SJCRH30 (cell line): ENCODE measurements at regions not wholly inside any gene's neighbourhood (a gene's known extent, or its start where the extent isn't known, plus 50 kb on each side); places are given as distances from the start of the nearest gene placed in this dataset.
A peak's percentile ranks its signal among the peaks of the same experiment; 100 is the strongest.

Experiments
- DNase-seq, 2 experiments: peaks; one replicate each; pipeline ENCODE4 v3.0.0-alpha.2; 2015 to 2020
- H3K27ac ChIP-seq: fragments of 250-450 bp; sonication (Bioruptor Pico); 2 replicates; pipeline ENCODE4 v1.5.1; 2020; ENCODE audit warnings: mild to moderate bottlenecking, moderate library complexity
- H3K27me3 ChIP-seq: fragments of 250-450 bp; sonication (Bioruptor Pico); 2 replicates; pipeline ENCODE4 v1.5.1; 2020; ENCODE audit warnings: mild to moderate bottlenecking, moderate library complexity
- H3K36me3 ChIP-seq: fragments of 250-450 bp; sonication (Bioruptor Pico); 2 replicates; pipeline ENCODE4 v1.5.1; 2020; ENCODE audit warnings: mild to moderate bottlenecking, moderate library complexity
- H3K4me1 ChIP-seq: fragments of 250-450 bp; sonication (Bioruptor Pico); 2 replicates; pipeline ENCODE4 v1.5.1; 2020; ENCODE audit warnings: mild to moderate bottlenecking, moderate library complexity
- H3K4me3 ChIP-seq: fragments of 250-450 bp; sonication (Bioruptor Pico); 2 replicates; pipeline ENCODE4 v1.5.1; 2020; ENCODE audit warnings: mild to moderate bottlenecking, moderate library complexity
- H3K9me3 ChIP-seq: fragments of 250-450 bp; sonication (Bioruptor Pico); replicated peaks from 2 replicates; pipeline ENCODE4 v1.5.1; 2020; ENCODE audit warnings: mild to moderate bottlenecking, moderate library complexity

DNA sequence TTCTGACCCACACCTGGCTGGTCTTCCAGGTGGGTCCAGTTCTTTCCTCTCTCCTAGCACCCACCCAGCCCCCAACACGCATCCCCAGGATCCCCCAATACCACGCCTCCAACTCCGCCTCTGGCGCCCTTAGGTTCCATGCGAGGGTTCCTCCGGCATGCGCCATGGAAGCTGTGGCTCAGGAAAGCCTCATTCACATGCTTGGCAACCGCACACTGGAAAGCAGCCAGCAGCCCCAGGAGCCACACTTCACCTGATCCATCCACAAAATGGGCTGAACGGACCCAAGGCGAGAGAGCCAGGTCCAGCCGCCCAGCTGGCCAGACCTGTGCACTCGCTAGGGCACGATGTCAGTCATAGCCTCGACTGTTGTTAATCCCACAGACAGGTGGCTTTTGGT is 161.2 kb downstream of the PSMG1 start:
- no peak for DNase-seq

DNA sequence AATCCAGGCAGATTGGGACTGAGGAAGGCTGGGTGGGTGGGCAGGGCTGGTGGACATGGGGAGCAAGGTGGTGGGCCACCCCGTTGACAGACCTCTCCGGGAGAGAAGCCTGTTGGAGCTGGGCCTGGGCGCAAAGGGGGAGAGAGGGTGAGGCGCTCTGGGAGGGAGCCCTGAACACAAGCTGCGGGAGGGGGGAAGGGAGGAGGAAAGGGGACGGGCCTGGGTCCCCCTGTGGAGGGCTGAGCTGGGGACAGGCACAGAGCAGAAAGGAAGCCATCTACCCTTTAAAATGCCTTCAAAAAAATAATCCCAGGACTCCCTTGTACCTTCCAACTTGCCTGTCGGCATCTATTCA is 161.8 kb downstream of the PSMG1 start:
- DNase-seq: no peak
- no peaks in the 10 kb centered on the region for H3K9me3 ChIP-seq
- no peaks in the 10 kb centered on the region for H3K27me3 ChIP-seq
- no peak overlapping the region for H3K27ac ChIP-seq
- H3K4me3 ChIP-seq: no peak overlapping the region
- H3K36me3 ChIP-seq: no peaks in the 10 kb centered on the region
- H3K4me1 ChIP-seq: peaks cover 15% of the 10 kb centered on the region

More for the DNA sequence above, 161.2 kb downstream of the PSMG1 start:
- H3K27me3 ChIP-seq: no peaks in the 10 kb centered on the region
- no peaks in the 10 kb centered on the region for H3K36me3 ChIP-seq
- H3K27ac ChIP-seq: no peak overlapping the region
- H3K9me3 ChIP-seq: no peaks in the 10 kb centered on the region
- H3K4me3 ChIP-seq: no peak overlapping the region
- H3K4me1 ChIP-seq: peaks cover 15% of the 10 kb centered on the region

DNA sequence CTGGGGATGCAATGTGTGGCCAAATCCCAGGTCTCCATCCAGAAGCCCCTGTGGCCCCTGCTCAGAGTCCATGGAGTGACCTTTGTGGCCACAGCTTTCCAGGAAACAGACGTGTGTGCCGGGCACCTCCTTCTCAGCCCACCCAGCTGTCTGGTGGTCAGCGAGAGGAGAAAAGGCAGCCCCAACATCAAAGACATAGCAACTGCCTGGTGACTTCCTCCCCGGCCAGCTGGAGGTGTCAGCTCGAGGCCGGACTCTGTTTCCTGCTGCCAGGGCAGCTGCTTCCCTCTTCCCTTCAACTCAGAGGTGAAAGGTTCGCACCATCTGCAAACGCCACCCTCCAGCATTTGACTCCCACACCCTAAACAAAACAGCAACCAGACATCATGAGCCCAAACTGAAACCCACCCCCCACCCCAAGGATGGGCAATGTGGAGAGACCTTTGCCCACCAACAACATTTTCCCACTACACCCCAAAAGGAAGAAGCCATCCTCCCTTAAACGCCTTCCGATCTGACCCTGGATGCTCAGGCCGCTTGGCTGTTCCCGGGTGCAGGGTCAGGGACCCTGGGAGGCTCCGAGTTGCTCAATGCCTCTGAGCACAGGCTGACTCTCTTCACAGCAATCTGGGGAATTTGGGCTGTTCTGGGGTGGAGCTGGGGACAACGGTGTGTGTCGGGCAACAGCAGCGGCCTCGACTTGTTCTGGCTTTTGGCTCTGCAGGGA is 162.3 kb downstream of the PSMG1 start:
- Histone ChIP-seq H3K36me3 (no peaks in the 10 kb centered on the region), H3K4me3 (no peak overlapping the region), H3K4me1 (peaks cover 15% of the 10 kb centered on the region), H3K27ac (no peak overlapping the region), H3K9me3 (no peaks in the 10 kb centered on the region), H3K27me3 (no peaks in the 10 kb centered on the region)
- DNase-seq: peak; percentile 62 to 64

DNA sequence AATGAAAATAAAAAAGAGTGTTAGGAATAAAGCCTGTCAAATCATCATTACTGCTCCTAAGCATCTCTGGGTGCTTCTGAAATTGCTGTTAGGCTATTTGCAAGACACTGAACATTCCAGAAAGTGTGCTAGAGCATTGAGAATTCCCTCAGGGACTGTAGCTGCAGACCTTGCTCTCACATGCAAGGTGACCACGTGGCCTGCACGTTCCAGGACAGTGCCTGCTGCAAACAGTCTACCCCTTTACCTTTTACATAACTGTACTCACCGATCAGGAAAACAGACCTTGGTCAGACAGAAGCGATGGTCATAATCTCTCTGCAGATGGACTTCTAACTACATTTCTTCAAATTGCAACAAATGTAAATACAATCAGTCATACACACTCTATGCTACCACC is 164.5 kb downstream of the PSMG1 start:
- H3K9me3 ChIP-seq: no peaks in the 10 kb centered on the region
- peaks cover 15% of the 10 kb centered on the region for H3K4me1 ChIP-seq
- no peak overlapping the region for H3K27ac ChIP-seq
- no peaks in the 10 kb centered on the region for H3K36me3 ChIP-seq
- no peak overlapping the region for H3K4me3 ChIP-seq
- no peaks in the 10 kb centered on the region for H3K27me3 ChIP-seq
- DNase-seq: no peak

DNA sequence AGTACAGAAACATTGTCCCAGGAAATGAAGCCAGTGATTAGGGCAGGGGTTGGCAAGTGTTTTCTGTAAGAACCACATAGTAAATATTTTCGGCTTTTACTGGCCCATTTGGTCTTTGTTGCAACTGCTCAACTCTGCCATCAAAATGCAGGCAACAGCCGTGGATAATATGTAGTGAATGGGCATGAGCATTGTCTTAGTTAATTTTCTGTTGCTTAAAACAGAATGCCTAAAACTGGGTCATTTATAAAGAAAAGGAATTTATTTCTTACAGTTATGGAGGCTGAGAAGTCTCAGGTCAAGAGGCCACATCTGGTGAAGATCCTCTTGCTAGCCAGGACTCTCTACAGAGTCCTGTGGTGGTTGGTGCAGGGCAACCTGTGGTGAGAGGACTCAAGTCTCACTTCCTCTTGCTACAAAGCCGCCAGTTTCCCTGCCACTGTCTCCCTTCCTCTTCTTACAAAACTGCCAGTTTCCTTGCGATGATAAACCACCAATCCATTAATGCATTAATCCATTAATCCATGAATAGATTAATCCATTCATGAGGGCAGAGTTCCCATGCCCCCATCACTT is 166.4 kb downstream of the PSMG1 start:
- DNase-seq: no peak
- Histone ChIP-seq H3K27ac (no peak overlapping the region), H3K36me3 (no peaks in the 10 kb centered on the region), H3K9me3 (no peaks in the 10 kb centered on the region), H3K4me1 (peaks cover 7% of the 10 kb centered on the region), H3K4me3 (no peak overlapping the region), H3K27me3 (no peaks in the 10 kb centered on the region)

DNA sequence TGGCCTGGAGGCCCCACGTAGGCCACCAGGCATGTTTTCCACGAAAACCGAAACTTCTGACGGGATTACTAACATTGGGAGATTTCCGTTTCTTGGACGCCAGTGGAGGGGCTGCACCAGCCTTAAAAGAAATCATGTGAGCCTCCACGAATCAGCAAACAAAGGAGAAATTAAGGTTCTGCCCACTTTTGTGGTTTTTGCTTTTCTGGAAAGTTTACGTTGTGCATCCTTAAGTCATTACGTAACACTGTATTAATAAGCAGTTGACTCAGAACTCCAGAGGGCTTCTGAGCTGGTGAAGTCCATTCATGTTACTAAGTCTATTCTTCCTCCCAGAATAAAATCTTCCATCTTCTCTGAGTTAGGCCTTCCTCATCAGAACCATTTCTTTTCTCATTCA is 168.5 kb downstream of the PSMG1 start:
- no peak for DNase-seq
- Histone ChIP-seq H3K4me1 (no peaks in the 10 kb centered on the region; the same call in 1 of the 2 replicates), H3K27me3 (no peaks in the 10 kb centered on the region), H3K27ac (no peak overlapping the region), H3K36me3 (no peaks in the 10 kb centered on the region), H3K4me3 (no peak overlapping the region), H3K9me3 (no peaks in the 10 kb centered on the region)

DNA sequence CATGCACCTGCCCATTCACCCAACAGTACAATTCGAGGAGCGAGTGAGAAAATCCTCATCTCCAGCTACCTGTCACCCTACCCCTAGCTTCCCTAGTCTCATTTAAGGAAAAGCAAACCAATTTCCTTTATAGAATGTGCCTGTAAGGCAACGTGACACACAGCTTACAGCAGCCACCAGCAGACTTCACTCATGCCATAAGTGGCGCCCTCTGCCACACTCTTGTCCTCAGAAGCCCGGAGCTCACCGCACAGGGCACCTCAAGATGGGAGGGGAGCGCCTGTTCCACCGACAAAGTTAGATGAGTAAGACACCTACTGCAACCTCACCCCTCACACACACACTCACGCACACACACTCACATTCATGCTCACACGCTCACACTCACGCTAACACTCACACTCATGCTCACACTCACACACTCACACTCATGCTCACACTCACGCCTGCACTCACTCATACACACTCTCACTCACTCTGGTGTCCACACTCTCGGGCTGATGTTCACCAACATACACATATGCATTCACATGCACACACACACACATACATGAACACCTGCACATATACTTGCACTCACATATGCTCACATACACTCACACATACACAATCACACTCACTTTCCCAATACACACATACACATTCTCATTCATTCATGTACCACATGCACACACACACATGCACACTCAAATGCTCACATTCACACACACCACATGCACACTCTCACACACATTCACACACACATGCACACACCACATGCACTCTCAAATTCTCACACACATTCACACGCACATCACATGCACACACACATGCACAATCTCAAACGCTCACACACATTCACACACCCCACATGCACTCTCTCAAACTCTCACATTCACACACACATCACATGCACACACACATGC is 170.7 kb downstream of the PSMG1 start:
- H3K27ac ChIP-seq: no peak overlapping the region
- no peaks in the 10 kb centered on the region; the same call in 1 of the 2 replicates for H3K4me1 ChIP-seq
- H3K36me3 ChIP-seq: no peaks in the 10 kb centered on the region
- H3K27me3 ChIP-seq: peaks cover 7% of the 10 kb centered on the region; the same call in 1 of the 2 replicates
- no peak for DNase-seq
- no peaks in the 10 kb centered on the region for H3K9me3 ChIP-seq
- H3K4me3 ChIP-seq: no peak overlapping the region

DNA sequence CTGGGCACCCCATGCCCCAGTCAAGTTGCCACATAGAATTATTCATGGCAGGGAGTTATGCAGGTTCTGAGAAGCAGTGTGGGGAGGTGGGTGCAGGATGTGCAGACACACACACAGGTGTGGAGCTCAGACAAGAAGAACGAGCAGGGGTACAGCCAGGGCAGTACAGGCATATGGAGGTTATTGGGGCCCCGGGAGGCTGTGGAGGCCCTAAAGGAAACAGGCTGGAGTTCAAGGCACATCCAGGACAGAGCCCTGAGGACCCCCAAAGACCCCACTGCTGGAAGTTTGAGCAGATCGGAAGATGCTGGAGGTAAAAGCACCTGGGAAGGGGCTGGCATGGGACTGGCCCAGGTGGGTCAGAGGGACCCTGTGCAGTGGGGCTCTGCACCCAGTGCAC is 171.3 kb downstream of the PSMG1 start:
- no peaks in the 10 kb centered on the region for H3K36me3 ChIP-seq
- no peak for DNase-seq
- no peaks in the 10 kb centered on the region for H3K9me3 ChIP-seq
- peaks cover 10% of the 10 kb centered on the region; the same call in 1 of the 2 replicates for H3K27me3 ChIP-seq
- H3K4me1 ChIP-seq: no peaks in the 10 kb centered on the region; the same call in 1 of the 2 replicates
- H3K27ac ChIP-seq: no peak overlapping the region
- no peak overlapping the region for H3K4me3 ChIP-seq

DNA sequence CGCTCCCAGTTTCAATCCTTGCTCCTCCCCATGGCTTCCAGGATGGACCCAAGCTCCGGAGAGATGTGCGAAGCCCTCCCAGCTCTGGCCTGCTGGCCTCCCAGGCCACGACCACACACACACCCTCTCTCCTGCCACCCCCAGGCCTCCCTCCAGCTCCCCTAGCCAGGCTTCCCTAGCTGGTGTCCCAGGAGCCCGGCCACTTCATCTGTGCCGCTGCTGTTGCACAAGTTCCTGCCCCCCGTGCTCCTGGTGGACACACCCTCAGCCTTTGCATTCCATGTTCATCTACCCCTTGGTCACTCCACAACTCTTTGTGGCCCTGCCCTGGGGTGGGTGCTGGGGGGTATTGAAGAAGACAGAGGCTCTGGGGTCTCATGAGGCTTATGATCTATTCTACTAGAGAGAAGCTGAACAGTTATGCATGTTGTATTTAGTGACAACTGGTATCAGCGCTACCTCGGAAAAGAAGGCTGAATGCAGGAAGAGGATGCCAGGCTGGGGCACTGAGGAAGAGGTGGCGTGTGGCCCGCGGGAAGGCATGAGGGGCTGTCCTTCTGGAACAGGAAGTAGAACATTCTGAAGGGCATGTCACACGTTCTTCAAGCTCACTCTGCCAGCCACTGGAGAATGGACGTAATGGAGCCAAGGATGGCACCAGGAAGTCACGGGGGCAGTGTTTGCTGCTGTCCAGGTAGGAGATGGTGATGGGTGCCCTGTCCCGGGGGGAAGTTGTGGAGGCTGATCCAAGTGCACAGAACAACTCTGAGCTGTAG is 172.4 kb downstream of the PSMG1 start:
- H3K36me3 ChIP-seq: no peaks in the 10 kb centered on the region
- DNase-seq: no peak
- peaks cover 14% of the 10 kb centered on the region; the same call in 1 of the 2 replicates for H3K27me3 ChIP-seq
- H3K9me3 ChIP-seq: no peaks in the 10 kb centered on the region
- no peak overlapping the region for H3K4me3 ChIP-seq
- no peaks in the 10 kb centered on the region; the same call in 1 of the 2 replicates for H3K4me1 ChIP-seq
- H3K27ac ChIP-seq: no peak overlapping the region

DNA sequence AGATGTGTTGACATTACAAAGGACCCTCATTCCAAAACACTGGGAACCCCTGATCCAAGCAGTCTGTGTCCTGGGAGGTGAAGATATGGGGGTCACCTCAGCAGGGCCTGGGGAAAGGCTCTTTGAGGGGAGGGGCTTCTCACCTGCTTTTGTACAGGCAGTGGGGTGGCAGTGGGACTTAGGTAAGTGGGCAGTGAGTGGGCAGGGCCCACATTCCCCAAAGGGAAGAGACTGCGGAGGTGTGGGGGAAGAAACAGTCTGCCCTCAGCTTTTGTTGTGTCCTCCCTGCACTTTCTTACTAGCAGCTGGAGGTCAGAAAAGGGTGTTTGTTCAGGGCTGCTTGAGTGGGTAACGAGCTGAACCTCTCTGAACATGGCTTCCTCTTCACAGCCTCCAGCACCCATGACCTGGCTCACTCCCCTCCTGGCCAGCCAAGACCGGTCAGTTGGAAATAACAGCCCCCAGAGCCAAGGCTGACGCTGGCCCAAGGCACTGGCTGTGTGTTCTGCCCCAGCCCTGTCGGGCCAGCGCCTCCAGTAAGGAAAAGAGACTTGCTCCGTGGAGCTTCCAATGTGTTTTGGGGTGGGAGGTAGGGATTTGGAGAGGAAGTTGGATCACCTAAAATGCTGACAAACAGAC is 173.5 kb downstream of the PSMG1 start:
- H3K27ac ChIP-seq: no peak overlapping the region
- H3K4me3 ChIP-seq: no peak overlapping the region
- DNase-seq: no peak
- no peaks in the 10 kb centered on the region for H3K36me3 ChIP-seq
- H3K27me3 ChIP-seq: peaks cover 14% of the 10 kb centered on the region; the same call in 1 of the 2 replicates
- no peaks in the 10 kb centered on the region for H3K9me3 ChIP-seq
- no peaks in the 10 kb centered on the region; the same call in 1 of the 2 replicates for H3K4me1 ChIP-seq

DNA sequence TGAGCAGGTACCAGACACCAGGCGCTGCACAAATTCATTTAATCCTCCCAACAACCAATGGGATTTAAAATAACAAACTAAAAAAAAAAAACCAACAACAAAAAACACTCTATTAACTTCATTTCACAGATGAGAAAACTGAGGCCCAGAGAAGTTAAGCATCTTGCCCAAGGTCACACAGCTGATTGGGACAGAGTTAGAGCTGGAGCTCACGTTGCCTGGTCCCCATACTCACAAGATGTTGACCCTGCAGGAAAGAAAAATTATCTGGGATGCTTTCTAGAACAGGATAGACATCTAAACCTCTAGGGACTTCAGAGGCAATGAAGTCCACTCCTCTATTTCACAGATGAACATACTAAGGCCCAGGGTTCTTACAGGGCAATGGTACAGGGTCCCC is 175.3 kb downstream of the PSMG1 start:
- no peaks in the 10 kb centered on the region for H3K9me3 ChIP-seq
- no peak for DNase-seq
- peaks cover 14% of the 10 kb centered on the region; the same call in 1 of the 2 replicates for H3K27me3 ChIP-seq
- H3K27ac ChIP-seq: no peak overlapping the region
- no peaks in the 10 kb centered on the region for H3K4me1 ChIP-seq
- no peaks in the 10 kb centered on the region for H3K36me3 ChIP-seq
- no peak overlapping the region for H3K4me3 ChIP-seq

DNA sequence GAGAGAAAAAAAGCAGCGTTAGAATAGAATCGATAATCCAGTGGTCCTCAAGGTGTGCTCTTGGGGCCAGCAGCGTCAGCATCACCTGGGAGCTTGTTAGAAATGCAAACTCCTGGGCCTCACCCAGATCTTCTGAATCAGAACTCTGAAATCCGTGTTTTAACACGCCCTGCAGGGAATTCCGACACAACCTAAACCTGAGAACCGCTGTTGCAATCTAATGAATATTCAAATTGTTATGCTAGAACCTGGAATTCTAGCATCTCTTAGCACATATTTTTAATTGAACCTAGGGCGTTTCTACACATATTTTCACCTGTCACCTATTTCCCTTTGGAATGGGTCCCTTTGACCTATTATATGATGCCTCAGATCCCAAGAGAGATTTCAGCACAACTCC is 175.7 kb downstream of the PSMG1 start:
- DNase-seq: no peak
- H3K4me1 ChIP-seq: no peaks in the 10 kb centered on the region
- H3K27ac ChIP-seq: no peak overlapping the region
- H3K9me3 ChIP-seq: no peaks in the 10 kb centered on the region
- H3K36me3 ChIP-seq: no peaks in the 10 kb centered on the region
- peaks cover 14% of the 10 kb centered on the region; the same call in 1 of the 2 replicates for H3K27me3 ChIP-seq
- H3K4me3 ChIP-seq: no peak overlapping the region

DNA sequence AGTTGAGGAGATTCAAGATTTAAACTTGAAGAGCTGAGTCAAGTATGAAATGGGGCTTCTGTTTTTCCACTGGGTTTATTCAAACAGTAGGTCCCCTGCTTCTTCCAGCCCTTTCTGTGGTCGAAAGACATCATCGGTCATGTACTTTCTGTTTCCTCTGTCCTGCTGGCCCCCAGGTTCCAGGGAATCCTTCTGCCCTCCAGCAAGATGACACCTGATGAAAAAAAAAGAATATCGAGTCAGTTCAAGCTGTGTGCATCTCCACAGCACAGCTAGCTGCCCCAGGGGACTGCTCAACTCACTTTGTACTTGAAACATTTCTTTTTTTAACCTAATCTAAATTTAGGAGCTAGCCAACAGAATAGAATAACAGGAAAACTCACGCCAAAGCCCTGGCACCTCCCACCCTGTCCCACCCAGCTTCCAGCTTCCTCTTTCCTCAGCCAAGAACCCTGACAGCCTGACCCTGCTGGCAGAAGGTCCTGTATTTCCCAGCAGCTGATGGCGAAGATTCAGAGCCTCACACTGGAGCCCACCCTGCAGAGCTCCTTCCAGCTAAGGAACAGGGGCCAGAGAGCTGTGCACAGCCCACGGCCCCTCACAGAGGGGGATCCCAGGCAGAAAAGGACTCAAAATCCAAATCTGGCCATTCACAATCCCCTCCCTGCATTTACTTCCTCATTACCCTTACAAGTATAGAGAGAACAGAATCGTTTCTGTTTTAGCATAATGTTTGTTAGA is 176.5 kb downstream of the PSMG1 start:
- H3K36me3 ChIP-seq: no peaks in the 10 kb centered on the region
- H3K4me3 ChIP-seq: no peak overlapping the region
- no peaks in the 10 kb centered on the region for H3K9me3 ChIP-seq
- H3K27ac ChIP-seq: no peak overlapping the region
- no peak for DNase-seq
- no peaks in the 10 kb centered on the region for H3K4me1 ChIP-seq
- H3K27me3 ChIP-seq: peaks cover 14% of the 10 kb centered on the region; the same call in 1 of the 2 replicates

DNA sequence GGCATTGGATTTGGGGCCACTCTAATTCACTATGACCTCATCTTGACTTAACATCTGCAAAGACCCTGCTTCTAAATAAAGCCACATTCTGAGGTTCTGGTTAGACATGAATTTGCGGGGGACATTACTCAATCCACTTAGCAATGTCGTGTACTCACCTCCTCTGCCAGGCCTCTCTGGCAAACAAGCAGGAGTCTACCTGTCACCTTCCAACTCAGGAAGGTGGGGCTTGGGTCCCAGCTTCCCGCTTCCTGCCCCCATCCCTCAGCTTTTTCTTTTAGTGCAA is 177.8 kb downstream of the PSMG1 start:
- DNase-seq: no peak
- Histone ChIP-seq H3K9me3 (no peaks in the 10 kb centered on the region), H3K4me1 (no peaks in the 10 kb centered on the region), H3K4me3 (no peak overlapping the region), H3K36me3 (no peaks in the 10 kb centered on the region), H3K27me3 (peaks cover 14% of the 10 kb centered on the region; the same call in 1 of the 2 replicates), H3K27ac (no peak overlapping the region)
